COLO829 (cell line): ENCODE measurements at regions not wholly inside any gene's neighbourhood (a gene's known extent, or its start where the extent isn't known, plus 50 kb on each side); places are given as distances from the start of the nearest gene placed in this dataset.
"Not testable (repeated sequence)": the region's sequence is repeated elsewhere in the genome, so short reads cannot be mapped to it uniquely, and the experiment has no call there.

Experiments used
- DNase-seq: peaks from one replicate; pipeline ENCODE4 v3.0.0; 2012; ENCODE audit warnings: low spot score

DNA sequence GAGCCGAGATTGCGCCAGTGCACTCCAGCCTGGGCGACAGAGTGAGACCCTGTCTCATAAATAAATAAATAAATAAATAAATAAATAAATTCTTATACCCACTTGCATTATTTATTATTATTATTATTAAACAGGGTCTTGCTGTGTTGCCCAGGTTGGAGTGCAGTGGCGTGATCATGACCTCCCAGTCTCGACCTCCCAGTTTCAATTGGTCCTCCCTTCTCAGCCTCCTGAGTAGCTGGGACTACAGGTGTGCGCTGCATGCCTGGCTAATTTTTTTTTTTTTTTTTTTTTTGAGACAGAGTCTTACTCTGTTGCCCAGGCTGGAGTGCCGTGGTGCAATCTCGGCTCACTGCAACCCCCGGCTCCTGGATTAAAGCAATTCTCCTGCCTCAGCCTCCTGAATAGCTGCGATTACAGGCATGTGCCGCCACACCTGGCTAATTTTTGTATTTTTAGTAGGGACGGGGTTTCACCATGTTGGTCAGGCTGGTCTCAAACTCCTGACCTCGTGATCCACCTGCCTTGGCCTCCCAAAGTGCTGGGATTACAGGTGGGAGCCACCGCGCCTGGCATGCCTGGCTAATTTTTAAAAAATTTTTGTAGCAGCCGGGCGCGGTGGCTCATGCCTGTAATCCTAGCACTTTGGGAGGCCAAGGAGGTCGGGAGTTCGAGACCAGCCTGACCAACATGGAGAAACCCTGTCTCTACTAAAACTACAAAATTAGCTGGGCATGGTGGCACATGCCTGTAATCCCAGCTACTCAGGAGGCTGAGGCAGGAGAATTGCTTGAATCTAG lies 150.2 kb downstream of the SEC14L1 start:
- DNase-seq, result not testable (repeated sequence)

DNA sequence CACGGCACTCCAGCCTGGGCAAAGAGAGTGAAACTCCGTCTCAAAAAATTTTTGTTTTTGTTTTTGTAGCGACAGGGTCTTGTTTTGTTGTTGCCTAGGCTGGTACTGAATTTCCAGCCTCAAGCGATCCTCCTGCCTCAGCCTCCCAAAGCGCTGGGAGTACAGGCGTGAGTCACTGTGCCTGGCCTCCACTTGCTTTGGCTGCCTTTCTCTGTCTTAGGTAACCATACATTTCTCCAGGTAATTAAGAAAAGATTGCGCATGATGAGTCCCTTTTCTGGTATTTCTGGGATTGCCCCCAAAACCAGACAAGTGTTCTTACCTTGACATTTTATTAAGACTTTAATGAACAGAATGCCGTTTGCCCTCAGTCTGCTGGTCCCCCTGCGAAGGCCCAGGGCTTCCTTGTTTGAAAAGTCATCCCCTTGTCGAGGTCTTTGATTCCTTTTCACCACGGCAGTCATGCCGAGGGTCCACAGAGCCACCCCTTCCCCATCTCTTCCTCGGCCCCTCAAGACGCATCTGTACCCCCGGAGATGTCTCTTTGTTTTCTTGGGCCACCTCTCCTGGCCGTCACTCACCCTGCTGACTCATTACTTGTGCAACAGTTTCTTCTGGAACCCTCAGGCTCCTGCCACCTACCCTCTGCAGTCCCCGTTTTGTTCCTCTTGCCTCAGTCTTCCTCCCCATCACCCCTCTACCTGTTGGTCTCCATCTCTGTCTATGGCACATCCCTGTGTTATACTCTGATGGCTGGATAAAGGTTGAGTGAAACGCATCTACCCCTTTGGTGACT lies 151.0 kb downstream of the SEC14L1 start:
- no peak for DNase-seq

- DNase-seq, result no peak
These were observed 154.0 kb downstream of the SEC14L1 start for GRCh38 chr17:77294761-77295160.

GRCh38 chr17:77295241-77295853 lies 154.6 kb downstream of the SEC14L1 start:
- DNase-seq, result no peak

DNA sequence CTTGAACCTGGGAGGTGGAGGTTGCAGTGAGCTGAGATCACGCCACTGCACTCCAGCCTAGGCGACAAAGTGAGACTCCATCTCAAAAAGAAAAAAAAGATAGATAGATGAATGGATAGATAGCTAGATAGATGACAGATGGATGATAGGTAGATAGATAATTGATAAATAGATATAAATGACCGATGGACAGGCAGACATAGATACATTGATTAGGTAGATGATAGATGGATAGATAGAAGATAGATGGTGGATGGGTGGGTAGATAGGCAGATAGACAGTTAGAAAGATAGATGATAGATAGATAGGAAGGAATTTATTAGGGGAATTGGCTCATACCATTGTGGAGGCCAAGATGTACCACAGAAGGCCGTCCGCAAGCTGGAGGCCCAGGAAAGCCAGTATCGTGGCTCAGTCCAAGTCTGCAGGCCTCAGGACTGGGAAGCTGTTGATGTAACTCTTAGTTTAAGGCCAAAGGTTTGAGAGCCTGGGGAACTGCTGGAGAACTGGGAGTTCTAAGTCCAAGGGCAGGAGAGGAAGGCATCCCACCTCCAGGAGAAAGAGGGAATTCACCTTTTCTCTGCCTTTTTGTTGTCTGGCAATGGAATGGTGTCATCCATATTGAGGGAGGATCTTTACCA lies 156.1 kb downstream of the SEC14L1 start:
- DNase-seq, result no peak

- no peak for DNase-seq
These were observed 157.2 kb downstream of the SEC14L1 start for GRCh38 chr17:77297693-77298666.

DNA sequence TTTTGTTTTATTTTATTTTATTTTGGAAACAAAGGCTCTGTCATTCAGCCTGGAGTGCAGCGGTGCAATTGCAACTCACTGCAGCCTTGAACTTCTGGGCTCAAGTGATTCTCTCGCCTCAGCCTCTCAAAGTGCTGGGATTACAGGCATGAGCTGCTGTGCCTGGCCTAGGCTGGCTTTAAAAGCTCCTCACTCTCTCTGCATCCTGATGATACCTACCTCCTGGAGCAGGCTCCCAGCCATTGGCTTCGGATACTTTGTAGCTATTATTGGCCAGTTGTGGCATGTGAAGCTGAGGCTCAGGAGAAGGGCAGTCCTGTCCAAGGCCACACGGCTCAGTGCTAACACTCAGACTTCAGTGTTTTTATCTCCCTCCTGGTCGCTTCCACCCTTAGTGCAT lies 158.0 kb downstream of the SEC14L1 start:
- DNase-seq, result no peak

DNA sequence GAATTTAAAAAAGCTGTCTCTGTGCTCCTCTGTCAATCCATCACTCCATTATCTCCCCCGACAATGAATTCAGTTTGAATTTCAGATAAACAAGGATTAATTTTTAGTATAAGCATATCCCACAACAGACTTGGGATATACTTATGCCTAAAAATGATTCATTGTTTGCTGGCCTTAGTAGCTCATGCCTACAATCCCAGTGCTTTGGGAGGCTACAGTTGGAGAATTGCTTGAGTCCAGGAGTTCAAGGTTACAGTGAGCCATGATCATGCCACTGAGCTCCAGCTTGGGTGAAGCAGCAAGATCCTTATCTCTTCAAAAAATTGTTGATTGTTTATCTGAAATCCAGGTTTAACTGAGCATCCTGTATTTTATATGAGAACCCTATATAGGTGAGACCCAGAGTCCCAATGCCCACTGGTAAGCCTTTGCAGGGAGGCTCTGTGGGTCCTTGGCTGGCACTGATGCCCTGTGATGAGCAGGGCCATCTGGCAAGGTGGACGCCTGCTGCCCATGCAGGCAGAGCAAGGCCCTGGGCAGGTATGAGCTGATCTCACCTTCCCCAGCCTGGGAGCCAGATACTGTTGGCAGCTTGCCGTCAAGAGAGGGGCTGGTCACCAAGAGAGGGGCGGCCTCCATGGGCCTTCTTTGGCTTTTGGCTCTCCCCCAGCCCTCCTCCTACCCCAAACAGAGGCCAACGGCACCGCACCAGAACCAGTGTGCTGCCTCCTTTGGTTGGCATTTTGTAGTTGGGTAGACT lies 158.7 kb downstream of the SEC14L1 start:
- no peak for DNase-seq

GRCh38 chr17:77300016-77300686 lies 159.4 kb downstream of the SEC14L1 start:
- no peak for DNase-seq

- DNase-seq, result no peak
These were observed 161.0 kb downstream of the SEC14L1 start for GRCh38 chr17:77301694-77302266.

DNA sequence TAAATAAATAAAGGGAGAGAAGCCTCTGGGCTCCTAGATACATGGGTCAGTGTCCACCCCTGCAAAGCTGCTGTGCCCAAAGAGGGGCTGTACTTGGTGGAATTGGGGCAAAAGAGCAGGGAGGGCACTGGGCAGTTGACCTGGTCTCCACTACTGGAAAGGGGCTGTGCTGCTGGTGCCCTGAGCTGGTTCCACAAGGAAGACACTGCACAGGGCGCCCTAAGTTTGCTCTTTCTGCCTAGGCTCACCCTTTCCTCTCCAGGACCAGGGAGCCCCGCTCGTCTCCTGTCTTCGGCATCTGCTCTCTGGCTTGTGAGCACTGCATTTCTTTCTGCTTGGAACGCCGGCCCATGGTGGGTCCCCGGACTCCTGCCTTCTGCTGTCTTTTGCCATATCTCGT lies 161.9 kb downstream of the SEC14L1 start:
- no peak for DNase-seq

DNA sequence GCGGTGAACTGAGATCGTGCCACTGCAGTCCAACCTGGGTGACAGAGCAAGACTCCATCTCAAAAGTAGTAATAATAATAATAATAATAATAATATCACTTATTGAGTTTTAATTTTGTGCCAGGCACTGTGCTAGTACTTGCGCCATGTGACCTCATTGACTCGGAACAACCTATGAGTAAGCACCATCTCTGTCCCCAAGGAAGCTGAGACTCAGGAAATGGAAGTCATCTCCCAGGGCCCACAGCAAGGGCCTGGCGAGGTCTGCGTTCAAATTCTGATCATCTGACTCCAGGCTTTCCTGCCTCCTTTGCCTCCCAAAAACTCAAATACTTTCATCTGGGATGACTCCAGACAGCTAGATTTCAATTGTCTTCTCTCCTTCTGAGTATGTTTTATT lies 162.9 kb downstream of the SEC14L1 start:
- no peak for DNase-seq

DNA sequence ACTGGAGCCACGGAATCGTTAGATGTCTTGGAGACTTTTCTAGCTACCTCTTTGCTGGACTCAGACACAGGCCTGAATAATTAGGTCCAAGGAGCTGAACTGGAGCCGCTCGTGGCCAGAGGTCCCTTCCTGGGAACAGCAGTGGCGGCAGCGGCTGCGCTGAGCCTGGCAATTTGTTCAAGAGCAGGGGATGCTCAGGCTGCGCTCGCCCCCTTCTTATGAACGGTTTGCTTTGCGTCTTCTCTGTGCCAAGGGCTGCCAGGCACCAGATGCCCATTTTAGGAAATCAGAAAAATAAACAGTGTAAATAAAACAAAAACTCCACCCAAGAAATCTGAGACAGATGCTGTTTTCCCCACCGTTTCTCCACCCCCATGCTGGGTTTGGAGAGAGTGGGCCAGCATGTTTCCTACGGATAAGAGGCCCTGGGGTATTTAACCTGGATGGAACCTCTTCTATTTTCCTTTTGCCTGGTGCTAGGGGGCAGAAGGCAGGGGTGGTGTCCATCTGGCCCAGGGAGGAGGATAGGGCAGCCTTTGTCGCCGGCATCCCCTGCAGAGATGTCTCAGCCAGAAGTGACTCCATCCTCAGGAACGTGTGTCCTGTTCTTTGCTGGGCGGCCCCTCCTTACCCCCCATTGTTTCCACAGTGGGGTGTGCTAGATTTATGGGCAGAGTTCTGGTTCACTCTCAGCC lies 163.4 kb downstream of the SEC14L1 start:
- no peak for DNase-seq

DNA sequence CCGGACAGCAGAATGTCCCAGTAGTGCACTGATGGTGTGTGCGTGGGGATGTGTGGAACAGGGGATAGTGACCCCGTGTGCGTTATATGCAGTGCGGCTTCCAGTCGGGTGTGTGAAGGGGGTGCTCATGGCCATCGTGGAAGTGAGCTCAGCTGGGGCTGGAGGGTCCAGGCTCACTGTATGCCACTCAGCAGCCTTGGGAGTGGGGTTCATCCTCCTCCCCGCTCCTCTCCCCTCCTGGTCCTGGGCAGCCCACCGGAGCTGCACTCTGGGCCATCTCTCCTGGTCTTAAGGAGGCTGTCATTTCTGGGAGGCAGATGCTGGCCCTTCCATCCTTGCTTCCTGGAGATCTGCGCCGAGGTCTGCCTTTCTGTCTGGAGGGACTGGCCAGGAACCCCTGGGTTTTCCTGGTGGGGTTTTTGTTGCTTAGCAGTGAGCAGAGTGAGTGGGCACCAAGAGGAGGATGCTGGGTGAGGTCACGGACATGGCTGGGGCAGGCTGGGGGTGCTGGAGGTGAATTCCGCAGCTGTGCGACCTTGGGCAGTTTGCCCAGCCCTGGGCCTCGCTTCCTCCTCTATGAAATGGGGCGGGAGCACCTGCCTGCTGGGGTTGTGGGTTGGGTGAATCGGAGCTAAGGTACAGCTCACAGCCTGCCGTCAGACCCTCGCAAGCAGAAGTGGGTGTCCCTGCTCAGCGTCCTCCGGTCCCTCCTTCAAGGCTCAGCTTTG lies 164.1 kb downstream of the SEC14L1 start:
- DNase-seq, result no peak

- DNase-seq, result no peak
These were observed 165.4 kb downstream of the SEC14L1 start for GRCh38 chr17:77306048-77306789.

GRCh38 chr17:77306790-77307478 lies 166.2 kb downstream of the SEC14L1 start:
- DNase-seq, result no peak
